ENCODE measurements at regions not wholly inside any gene's neighbourhood (a gene's known extent, or its start where the extent isn't known, plus 50 kb on each side); places are given as distances from the start of the nearest gene placed in this dataset.

DNA sequence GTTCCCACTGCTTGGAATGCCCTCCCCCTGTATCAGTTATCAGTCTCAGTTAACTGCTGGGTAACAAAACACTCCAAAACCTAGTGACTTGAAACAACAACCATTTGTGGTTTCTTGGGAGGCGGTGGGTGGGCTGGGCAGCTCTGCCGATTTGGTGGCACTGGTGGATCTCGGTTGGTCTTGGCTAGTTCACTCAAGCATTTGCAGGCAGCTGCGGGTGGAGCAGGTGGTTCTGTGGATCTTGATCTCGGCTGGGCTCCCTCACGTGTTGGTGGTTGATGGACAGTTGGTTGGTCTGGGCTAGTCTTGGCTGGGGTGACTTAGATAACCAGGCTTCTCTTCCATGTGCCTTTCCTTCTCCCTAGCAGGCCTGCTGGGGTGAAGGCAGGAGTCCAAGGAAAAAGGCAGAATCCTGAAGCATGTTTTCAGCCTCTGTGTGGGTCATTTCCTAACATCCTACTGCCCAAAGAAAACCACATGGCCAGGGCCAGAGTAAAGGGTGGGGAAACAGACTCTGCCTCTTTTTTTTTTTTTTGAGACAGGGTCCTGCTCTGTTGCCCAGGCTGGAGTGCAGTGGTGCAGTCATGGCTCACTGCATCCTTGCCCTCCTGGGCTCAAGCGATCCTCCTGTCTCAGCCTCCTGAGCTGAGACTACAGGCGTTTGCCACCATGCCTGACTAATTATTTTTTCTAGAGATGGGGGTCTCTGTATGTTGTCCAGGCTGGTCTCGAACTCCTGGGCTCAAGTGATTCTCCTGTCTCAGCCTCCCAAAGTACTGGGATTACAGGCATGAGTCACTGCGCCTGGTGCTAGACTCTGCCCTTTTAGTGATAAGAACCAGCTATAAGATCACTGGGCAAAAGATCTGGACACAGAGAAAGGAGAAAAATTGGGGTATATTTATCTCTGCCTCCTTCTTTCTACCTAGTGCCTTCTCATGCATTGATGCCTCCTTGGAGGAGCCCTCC is 183.7 kb downstream of the RGS3 start:
- DNase-seq = no peak

DNA sequence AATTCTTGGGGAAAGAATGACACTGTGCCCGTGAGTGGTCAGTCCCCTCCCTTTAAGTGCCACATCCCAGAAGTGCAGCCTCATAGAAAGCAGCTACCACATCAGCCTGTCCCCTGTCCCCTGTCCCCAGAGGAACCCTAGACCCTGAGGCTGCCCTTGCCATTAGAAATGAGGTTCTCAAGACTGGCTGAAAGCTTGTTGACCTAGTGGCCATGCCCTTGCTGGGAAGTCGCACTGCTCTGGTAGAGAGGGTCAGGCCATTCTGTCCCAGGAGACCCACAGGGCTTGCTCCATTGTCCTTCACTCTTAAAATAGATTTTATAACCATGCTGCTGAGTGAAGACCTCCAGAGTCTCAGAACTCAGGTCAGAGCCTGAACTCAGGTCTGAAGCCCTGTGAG is 184.5 kb downstream of the RGS3 start:
- no peak for DNase-seq

DNA sequence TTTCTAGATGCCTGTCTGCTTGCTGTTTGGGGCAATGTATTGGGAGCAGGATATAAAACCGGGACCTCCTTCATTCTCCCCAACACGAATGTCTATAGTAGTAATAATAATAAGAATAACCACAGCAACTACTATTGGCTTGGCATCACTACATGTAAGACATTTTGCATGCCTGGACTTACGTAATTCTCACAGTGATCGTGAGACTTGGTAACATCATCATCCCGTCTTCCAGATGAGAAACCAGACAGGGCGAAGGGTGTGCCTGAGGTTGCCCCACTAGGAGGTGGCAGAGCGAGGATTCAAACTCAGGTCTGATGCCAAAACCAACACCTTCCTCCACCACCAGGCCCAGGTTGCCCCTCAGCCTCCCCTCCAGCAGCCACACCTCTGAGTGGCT is 185.1 kb downstream of the RGS3 start:
- no peak for DNase-seq

DNA sequence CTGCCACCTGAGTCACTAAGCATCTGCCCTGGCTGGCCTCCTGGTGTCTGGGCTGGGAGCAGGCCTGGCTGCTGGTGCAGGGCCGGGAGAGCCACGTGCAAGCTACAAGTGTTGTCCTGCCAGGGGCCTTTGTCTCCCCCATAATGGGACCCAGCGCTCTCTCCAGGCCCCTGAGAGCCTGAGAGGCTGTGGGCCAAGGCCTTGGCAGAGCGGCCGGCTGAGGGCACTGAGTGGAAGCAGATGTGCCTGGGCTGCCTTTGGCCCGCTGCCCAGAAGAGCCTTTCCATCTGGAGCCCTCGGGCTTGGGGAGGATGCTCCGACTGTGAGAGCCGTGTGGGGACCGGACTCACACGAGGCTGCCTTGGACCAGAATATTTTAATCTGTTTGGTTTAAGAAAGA is 185.5 kb downstream of the RGS3 start:
- no peak for DNase-seq

DNA sequence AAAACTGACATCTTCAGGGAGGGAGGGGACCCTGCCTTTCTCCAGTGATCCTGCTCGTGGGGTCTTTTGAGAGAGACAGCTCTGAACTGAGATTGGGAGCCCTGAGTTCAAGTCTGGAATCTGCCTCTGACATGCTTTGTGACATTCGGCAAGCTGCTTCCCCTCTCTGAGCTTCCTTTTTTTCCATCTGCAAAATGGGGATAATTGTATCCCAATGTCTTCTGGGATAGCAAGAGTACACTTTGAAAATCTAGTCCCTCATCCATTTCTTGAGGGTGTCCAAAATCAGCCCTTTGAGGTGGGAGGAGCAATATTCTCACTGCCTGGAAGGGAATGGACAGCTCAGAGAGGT is 186.3 kb downstream of the RGS3 start:
- no peak for DNase-seq

DNA sequence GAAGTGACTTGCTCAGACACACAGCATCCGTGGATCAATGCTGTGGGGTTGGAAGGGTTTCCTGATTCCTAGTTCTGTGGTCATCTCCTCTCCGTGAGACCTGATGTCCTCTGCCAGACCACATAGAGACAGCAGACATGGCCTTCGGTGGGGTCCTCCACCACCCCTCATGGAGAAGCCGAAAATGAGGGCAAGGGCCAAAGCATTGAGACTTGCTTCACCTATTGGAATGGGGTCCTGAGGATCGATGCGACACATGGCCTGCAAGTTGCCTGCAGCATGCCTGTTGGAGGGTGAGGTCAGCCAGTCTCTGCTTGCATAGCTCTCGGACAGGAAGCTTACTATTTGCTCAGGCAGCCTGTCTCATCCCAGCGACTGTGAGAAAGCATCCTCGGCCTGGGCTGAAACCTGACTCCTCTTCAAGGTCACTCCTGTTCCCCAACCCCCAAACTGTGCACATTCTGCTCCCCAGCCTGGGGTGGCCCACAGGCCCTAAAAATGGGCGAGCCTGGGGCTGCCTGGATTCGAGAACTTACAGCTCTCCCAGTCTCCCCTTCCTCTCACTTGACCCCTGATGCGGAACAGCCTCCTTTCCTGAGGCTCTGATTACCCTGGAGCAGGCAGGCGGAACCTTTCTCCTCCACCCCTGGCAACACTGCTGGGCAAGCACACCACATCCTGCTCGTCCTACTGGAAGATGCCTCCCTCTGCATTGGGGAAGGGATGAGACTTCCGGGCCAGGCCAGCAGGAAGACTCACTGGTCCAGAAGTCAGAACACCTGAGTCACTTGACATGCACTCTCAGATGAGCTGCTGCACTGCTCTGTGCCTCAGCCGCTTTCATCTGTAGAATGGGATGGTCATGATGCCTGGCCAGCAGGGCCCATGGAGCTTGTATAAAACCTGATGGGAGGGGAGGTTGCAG is 186.9 kb downstream of the RGS3 start:
- no peak for DNase-seq

DNA sequence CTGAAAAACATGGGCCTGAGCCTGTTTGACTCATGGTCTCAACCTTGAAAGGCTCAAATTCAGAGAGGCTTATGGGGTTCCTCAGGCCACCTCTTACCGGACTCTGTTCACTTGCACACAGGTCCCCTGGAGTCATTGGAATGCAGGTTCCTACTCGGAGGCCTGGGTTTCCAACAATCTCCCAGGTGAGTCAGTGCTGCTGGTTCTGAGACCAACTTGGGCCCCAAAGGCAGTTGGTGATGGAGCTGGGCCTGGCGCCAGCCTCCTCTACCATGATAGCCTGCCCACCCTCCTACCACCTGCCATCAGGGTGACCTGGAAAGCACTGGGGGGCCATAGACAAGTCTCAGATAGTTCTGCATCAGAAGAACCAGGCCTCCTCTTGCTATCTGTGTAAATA is 188.4 kb downstream of the RGS3 start:
- no peak for DNase-seq

DNA sequence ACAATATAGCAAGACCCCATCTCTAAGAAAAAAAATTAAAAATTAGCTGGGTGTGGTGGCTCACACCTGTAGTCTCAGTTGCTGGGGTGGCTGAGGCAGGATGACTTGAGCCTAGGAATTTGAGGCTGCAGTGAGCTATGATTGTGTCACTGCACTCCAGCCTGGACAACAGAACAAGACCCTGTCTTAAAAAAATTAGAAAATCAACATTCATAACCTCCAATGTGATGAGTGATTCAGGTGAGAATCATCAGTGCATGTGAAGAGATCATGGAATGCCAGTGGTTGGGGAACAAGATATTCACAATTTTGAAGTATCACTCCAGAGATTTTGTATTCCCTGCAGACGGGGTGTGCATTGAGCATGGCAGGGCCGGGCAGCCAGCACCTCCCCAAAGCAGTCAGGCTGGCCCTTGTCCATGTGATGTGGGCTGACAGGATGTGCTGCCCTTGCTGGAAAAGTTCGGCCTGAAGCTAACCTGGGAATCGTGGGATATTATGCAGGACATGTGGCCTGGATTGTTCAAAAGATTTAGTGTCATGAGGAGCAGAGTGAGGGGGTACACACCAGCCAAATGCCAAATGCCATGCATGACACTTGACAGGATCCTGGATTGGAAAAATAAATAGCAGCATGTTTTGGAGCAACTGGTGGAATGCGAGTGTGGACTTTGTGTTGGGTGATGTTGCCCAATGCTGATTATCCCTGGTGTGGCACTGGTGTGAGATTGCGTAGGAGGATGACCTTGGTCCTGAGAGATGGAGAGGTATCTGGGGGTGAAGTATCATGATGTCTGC is 189.0 kb downstream of the RGS3 start:
- no peak for DNase-seq

DNA sequence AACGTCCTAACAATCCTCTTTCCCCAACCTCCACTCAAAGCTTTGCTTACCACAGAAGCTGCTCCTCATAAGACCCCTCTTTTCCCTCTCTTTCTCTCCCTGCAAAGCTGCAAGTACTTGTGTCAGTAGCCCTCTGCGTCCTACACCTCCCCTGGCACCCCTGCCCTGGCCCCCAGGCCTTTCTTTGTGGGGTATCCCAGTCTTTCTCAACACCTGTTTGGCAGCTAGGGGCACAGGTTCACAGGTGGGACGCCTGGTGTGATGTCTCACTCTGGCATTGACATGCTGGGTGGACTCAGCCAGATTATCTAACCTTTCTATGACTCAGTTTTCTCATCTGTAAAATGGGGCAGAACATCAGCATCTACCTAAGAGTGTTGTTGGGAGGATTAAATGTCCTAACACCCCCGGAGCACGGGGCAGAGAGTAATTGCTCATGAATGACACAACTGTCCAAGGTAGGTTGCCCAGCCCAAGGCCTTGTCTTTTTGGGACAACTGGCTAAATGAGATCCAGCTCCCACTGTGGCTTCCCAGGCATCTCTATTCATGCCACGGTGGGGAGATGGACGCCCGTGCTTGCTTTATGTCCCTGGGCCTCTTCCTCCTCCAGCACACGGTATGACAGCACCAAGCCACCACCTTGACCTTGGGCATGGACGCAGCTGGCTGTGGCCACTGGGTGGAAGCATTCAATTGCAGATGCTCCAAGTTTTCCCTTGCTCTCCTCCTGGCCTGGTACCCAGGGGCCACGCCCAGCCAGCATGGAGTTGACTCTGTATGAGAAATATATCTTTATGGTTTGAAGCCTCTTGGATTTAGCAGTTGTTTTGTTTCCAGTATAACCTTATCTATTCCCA is 190.4 kb downstream of the RGS3 start:
- DNase-seq = no peak

DNA sequence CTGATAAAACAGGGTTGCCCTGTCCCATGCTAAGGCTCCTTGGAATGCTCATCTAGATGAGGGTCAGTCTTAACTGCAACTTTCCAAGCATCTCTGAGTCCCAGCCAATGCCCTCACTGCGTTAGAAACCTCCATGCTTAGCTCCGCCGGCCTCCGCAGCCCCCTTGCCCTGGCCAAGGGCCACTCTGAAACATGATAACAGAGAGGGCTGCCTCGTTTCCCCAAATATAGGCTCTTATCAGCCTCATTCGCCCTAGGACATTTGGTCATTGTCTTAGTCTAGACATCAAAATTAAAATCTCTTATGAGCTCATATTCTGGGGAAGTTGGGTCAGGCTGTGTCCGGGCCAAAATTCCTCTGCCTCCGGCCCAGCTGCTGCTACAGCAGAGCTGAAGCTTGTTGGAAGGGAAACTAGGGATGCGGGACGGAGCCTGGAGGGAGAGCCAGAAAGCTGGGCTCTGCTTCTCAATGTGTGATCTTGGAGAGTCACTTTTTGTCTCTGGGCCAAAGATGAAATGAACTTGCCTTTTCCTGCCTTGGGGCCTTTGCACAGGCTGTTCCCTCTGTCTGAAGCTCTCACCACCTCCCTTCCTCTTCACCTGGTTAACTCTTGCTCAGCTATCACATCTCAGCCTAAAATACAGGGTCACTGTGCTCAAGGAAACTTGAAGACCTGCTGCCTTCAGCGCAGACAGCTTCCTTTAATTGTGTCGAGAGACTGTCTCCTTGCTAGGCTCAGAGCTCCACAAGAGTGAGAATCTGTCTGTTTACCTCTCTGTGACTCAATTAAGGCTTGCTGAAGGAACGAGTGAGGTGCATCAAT is 191.3 kb downstream of the RGS3 start:
- no peak for DNase-seq

DNA sequence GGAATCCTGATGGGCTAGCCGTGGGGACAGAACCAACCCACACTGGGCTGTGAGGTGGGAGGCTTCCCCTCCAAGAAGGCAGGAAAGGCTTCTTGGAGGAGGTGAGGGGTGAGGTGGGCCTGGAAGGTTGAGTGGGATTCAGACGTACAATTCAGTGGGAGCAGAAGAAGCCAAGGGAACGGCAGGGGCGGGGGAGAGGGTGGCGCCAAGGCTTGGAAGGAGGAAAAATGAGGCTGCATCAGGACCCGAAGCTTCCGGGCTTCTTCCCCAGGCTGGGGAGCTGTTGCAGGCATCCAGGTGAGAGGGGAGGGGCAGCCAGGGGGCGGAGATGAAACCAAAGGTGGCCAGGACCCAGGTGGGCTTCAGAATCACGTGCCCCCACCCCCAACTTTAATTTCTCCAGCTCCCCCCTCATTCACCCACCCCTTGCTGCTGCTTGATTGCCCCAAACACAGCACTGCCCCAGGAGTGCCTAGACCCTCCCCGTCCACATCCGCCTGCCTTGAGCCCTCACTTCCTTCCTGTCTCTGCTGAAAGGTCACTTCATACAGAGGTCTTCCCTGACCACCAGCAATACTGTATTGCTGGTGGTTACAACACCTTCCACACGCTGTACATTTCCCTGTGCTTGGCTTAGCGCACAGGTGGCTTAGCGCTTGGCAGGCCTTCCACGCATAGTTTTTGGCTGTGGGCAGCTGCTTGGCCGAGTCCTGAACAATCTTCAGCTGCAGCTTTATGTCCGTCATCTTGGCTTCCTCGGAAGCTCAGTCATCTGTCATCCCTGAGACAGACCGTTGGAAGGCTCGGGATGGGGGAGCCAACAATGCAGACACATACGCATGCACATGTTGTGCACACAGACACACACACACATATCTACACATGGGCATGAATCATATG is 193.5 kb downstream of the RGS3 start:
- DNase-seq = no peak

DNA sequence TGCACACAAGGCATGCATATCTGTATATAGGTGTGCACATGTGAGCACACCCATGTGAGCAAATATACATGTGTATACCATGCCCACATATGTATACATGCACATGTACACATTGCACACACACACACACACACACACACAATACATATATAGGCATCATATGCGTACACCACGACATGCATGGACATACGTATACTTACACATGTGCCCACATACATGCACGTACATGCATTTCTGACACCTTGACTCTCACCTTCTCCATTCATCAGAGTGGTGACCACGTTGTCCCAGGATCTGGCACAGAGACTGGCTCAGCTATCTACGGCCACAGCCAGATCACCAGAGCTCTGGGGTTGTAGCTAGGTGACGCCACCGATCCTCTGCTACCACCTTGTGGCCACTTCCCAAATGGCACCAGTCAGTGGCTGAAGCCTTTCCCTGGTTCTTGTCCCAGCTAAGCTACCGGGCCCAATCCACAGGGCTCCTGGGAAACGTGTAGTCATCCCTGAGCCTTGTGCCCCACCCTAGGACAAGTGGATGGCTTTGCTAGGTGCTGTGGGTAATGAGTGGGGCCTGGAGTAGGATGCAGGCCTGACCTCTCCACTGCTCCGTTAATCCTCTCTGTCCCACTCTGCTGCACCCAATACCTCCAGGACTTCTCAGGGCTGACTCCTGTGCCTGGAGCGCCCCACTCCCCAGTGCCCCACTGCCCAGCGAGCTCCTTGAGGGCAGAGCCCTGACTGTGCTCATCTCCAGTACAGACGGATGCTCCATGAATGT is 194.4 kb downstream of the RGS3 start:
- DNase-seq = peak; percentile 76

DNA sequence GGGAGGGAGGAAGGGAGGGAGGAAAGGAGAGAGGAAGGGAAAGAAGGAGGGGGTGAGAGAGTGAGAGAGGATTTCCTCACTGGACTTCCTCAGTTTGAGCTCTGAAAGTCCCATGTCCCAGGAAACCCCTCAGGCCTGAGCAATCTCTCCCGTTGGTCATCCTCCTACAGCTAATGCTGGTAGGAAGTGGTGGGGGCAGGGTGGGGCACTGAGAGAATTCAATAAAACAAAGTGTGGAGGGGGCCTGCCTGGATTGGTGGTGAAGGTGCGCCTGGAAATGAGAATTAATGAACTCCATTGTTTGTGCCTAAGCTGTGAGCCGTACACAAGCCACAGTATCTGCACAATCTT is 195.0 kb downstream of the RGS3 start:
- DNase-seq = no peak

DNA sequence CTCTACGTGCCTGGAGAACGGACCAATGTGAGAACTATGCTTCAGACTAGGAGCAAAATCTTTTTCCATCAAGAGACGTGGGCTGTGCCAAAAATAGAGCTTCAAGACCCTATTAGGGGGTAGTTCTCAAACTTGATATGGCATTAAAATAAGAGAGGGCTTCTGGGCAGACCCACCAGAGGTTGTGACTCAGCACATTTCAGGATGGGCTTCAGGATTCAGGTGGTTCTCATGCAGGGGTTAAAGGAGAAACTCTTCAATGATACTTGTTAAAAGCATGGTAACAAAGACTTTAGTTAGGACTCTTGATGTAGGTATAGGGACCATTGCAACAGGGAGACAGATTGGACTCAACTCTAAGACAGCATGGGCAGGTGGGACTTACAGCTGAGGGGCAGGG is 195.5 kb downstream of the RGS3 start:
- no peak for DNase-seq

DNA sequence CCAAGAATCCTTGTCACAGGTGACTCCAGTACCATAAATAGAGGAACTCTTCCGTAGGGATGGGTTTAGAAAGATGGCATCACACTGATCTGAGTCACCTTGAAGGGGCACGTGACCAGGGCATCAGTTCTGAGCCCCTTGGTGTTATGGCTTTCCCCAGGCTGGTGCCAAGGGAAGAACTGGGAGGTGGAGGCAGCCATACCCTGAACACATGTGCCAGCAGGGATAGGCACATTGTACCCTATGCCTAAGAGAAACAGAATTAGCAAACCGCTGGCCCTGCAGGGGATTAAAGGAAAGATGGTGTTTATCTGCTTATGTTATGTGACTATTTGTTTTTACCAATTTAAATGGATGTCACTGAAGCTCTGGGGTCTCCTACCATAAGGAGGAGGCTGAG is 196.2 kb downstream of the RGS3 start:
- DNase-seq = no peak

DNA sequence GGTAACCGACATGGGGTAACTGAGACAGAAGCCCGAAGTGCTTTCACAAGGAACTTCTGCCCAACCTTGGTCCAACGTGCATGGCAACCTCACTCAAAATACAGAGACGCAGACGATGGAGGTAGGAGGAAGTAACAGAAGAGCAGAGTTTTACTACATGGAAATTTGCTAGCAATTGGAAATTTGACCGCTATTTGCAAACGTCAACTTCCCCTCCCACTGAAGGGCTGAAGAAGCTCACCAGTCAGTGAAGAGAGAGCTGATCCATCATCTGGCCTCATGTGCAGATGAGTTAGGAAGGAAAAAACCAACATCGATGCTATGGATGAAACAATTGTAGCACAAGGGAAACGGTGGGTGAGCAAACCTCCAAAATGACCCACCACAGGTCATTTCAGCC is 196.7 kb downstream of the RGS3 start:
- DNase-seq = no peak

DNA sequence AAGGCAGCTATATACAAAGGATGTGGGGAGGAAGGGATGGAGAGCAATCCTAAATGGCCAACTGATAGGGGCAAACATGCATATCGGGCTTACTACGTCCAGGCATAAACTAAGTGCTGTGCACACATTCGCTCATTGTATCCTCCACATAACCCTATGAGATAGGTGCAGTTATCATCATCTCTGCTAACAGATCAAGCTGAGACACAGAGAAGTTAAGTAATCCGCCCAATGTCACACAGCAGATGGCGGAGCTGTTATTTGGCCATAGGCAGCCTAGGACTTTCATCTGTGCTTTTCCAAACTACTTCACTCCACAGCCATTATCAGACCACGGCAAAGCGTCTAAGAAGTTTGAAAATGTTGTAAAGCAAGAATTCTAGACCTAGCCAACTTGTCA is 197.5 kb downstream of the RGS3 start:
- no peak for DNase-seq

DNA sequence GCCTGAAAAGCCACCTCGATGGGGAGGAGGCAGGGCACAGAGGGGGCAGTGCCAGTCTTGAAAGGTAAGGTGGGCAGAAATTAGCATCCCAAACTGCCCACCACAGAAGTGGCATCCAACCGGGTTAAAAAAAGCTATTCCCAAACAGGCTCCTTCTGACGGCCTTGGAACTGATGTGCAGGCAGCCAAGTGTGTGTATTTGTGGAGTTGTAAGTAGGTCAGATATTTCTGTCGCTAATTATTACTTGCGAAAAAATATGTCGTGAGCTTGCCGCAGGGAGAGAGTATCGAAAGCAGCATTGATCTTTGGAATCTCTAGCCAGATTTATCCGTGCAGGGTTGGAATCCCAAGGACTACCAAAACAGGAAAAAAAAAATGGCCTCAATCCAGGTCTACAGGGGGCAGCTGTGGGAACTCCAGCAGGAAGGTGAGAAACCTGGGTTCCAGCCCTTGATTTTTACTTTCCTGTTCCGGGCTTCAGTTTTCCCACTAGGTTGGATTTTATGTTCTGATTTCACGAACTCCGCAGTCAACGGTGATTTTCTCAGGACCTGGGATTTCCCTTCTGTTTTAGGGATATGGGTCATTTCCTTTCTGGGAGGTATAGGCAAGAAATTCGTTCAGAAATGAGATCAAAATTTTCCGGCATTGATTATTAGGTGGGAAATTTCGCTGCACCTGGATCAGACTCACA is 200.8 kb downstream of the RGS3 start:
- no peak for DNase-seq

DNA sequence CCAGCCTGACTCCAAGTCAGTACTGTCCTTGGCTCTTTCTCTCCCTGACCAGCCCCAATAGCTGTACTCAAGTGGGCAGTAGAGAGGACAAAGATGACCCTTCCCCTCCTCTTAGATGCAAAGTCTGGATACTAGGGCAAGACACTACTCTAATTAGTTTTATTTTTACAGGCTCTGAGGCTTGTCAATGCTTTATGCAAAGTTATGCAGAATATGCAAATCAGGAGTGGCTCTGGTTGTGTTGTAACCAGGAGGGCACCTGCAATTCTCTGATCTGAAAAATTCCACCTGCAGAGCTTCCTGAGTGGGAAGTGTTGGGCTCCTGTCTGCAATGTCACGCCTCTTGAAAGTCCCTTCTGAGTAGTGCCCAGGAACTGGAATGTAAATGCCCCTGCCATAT is 201.5 kb downstream of the RGS3 start:
- no peak for DNase-seq
